Heart left ventricle (tissue), 13 donors: ENCODE measurements at regions not wholly inside any gene's neighbourhood (a gene's known extent, or its start where the extent isn't known, plus 50 kb on each side); places are given as distances from the start of the nearest gene placed in this dataset.

Experiments used
- CTCF ChIP-seq, 12 donors: fragments of 200-600 bp; sonication (generic) in 4 of 12; IDR thresholded peaks; one replicate each; pipeline versions ENCODE4 v1.5.0 to v1.8.0; 2018 to 2022; ENCODE audit warnings: antibody characterized with exemption in 12 of 12, mild to moderate bottlenecking in 5 of 12
- POLR2A ChIP-seq, 2 donors: fragments of 450-650 bp; IDR thresholded peaks; one replicate each; pipeline ENCODE4 v1.6.1; 2017; ENCODE audit warnings: antibody characterized with exemption in 2 of 2, mild to moderate bottlenecking in 2 of 2, moderate library complexity in 2 of 2
- donor health status: ischemic (EF 13 %, LVEDD 7.1; RV severe dilation, severe dysfunction).
- donor health status: DM: no; HTN: yes; CAD: no.
- donor health status: DM: no; HTN: no; CAD: no.
- donor health status: ischemic (EF 25% LVEDD 6.9; RV normal size, moderate dysfunction).
- donor health status: ischemic (EF 25% LVEDD 5.7; RV mildly dilated, moderate dysfunction).
- donor health status: ischemic (EF 35%, LVEDD 5.7; RV mildly dilated, moderate dysfunction).
- donor health status: nonischemic (EF 11% LVEDD 7.7; RV severe dilation, severe dysfunction).
- donor health status: DM: yes; HTN: yes; CAD: no.
- donor health status: PGD.
- donor health status: ischemic (EF 29% LVEDD 5.4; RV normal size, mild dysfunction).
- donor health status: nonischemic (EF 23%, LVEDD 6.1; RV moderate dilation, normal function).

DNA sequence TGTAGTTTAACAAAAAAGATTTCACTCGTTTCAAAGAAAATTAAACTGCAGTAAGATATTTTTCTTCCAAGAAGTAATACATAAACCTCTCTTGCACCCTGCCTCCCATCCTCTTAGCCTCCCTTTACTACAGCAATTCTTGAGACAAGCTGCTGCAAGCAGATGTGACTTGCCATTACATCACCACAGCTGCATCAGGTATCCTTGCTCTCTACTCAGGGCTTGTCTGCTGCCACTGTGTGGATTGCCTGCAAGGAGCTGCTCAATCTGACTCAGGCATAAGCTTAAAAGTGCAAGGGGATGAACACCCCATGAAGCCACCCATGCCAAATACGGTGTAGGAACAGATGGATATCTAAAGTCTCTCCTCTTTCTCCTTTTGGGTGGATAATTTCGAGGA lies 609.9 kb downstream of the DNAJB9 start:
- no peak for TF ChIP-seq CTCF (IDR thresholded peaks at IDR 0.05)
- TF ChIP-seq POLR2A (IDR thresholded peaks at IDR 0.05), result no peak
